Osteoblast (primary cell): ENCODE measurements at regions not wholly inside any gene's neighbourhood (a gene's known extent, or its start where the extent isn't known, plus 50 kb on each side); places are given as distances from the start of the nearest gene placed in this dataset.

Experiments used
- DNase-seq: peaks from one replicate; pipeline ENCODE4 v3.0.0; 2011; ENCODE audit warnings: low spot score, mixed read lengths; ENCODE audit not compliant: insufficient read length; ENCODE audit errors: missing footprints
- H2AFZ ChIP-seq: 2 replicates; pipeline ENCODE4 v1.6.0; 2011; ENCODE audit warnings: mild to moderate bottlenecking, low read length
- H3K27ac ChIP-seq: 2 replicates; pipeline ENCODE4 v1.5.1; 2011; ENCODE audit warnings: mild to moderate bottlenecking, low read depth, low read length, moderate library complexity
- H3K27me3 ChIP-seq: 2 replicates; pipeline ENCODE4 v1.6.0; 2012; ENCODE audit warnings: mild to moderate bottlenecking, control low read depth, inconsistent platforms, low read length, moderate library complexity; ENCODE audit not compliant: insufficient read depth
- H3K36me3 ChIP-seq: 2 replicates; pipeline ENCODE4 v1.5.1; 2011; ENCODE audit warnings: mild to moderate bottlenecking, low read length, control low read depth, moderate library complexity; ENCODE audit not compliant: insufficient read depth
- H3K4me1 ChIP-seq: 2 replicates; pipeline ENCODE4 v1.5.1; 2011; ENCODE audit warnings: mild to moderate bottlenecking, low read length, control low read depth, moderate library complexity; ENCODE audit not compliant: insufficient read depth
- H3K4me2 ChIP-seq: 2 replicates; pipeline ENCODE4 v1.6.0; 2011; ENCODE audit warnings: mild to moderate bottlenecking, low read length; ENCODE audit not compliant: insufficient read depth
- H3K4me3 ChIP-seq: fragments of 200-600 bp; sonication (generic); 3 replicates; pipeline ENCODE4 v1.5.1; 2012; ENCODE audit warnings: mild to moderate bottlenecking, low read length, inconsistent platforms; ENCODE audit not compliant: insufficient read depth
- H3K79me2 ChIP-seq: 2 replicates; pipeline ENCODE4 v1.6.0; 2012; ENCODE audit warnings: mild to moderate bottlenecking, low read length, control low read depth, inconsistent platforms; ENCODE audit not compliant: insufficient read depth
- H3K9me3 ChIP-seq: 2 replicates; pipeline ENCODE4 v1.5.1; 2011; ENCODE audit warnings: low read depth, low read length, control low read depth
- H4K20me1 ChIP-seq: 2 replicates; pipeline ENCODE4 v1.6.0; 2012; ENCODE audit warnings: mild to moderate bottlenecking, low read length, control low read depth; ENCODE audit not compliant: insufficient read depth
- TF ChIP-seq, protein P1 (sequence below): IDR thresholded peaks from 2 replicates; pipeline ENCODE4 v1.5.1; 2011; ENCODE audit warnings: mild to moderate bottlenecking, low read depth, low read length, moderate library complexity; ENCODE audit errors: extremely low read depth

DNA sequence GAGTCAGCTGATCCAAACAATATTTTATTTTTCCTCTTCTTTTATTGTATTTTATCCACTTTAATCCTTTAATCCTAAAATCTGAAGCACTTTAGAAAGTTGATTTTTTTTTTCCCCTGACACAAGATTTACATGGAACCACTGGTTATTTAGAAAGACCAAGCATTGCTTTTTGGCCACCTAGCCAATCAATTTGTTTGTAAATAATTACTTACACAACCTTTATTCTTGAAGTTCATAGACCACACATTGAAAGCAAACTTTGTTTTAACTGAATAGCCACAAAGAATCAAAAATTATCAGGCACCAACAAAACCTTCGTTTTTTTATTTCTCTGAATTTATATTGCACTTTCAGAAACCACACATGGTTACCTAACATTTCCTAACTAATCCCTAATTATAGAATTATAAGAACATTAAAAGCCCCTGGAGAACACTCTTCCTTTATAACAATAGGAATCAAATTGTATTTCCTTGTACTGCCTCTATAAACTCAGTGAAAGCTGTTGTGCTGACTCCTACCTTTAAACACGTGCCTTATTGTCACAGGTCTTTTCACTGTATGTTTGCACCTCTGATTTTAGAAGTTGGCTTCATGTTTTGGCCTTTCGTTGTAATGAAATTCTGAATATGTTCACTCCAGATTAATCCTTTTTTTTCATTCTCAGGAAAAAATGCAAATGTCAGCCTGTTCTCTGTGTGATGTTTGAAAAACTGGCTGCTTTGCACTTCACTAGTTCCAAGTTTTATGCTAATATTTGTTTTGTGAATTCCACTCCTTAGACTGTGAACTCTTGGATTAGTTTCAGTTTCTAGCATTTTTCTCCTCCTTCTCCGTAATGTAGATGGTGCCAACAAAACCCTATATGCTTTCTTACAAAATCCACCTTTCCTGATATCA lies 1511.9 kb downstream of the REEP3 start:
- no peaks in the 10 kb centered on the region for H3K36me3 ChIP-seq
- no peak for DNase-seq
- H3K9me3 ChIP-seq, result peaks cover 7% of the 10 kb centered on the region
- H3K4me1 ChIP-seq, result no peaks in the 10 kb centered on the region
- no peak overlapping the region for H3K4me3 ChIP-seq
- H3K79me2 ChIP-seq, result no peaks in the 10 kb centered on the region
- no peaks in the 10 kb centered on the region for H4K20me1 ChIP-seq
- no peak overlapping the region for H3K27ac ChIP-seq
- H2AFZ ChIP-seq, result no peak overlapping the region
- H3K4me2 ChIP-seq, result no peak overlapping the region
- TF ChIP-seq, protein P1, sequence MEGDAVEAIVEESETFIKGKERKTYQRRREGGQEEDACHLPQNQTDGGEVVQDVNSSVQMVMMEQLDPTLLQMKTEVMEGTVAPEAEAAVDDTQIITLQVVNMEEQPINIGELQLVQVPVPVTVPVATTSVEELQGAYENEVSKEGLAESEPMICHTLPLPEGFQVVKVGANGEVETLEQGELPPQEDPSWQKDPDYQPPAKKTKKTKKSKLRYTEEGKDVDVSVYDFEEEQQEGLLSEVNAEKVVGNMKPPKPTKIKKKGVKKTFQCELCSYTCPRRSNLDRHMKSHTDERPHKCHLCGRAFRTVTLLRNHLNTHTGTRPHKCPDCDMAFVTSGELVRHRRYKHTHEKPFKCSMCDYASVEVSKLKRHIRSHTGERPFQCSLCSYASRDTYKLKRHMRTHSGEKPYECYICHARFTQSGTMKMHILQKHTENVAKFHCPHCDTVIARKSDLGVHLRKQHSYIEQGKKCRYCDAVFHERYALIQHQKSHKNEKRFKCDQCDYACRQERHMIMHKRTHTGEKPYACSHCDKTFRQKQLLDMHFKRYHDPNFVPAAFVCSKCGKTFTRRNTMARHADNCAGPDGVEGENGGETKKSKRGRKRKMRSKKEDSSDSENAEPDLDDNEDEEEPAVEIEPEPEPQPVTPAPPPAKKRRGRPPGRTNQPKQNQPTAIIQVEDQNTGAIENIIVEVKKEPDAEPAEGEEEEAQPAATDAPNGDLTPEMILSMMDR, result no peak
- H3K27me3 ChIP-seq, result no peaks in the 10 kb centered on the region

DNA sequence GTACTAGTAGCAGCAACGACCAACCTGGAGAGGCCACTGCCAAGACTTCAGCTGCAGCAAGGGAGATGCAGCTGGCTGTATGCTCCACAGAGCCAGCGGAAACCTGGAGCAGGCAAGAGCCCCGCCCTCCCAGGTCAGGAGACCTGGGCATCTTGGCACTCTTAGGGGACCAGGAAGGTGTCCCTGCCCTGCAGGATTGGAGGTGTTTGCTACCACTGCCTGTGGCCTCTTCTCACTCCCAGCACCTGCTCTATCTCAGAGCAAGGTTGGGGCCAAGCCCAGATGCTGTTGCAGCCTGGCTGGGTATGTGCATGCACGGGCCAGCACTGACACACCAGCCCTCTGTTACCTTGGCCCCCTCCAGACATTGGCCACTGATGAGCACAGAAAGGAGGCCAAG lies 1512.8 kb downstream of the REEP3 start:
- Histone ChIP-seq H3K9me3 (peaks cover 7% of the 10 kb centered on the region), H3K4me3 (no peak overlapping the region), H3K4me2 (no peak overlapping the region), H3K4me1 (no peaks in the 10 kb centered on the region), H2AFZ (no peak overlapping the region), H4K20me1 (no peaks in the 10 kb centered on the region), H3K27me3 (no peaks in the 10 kb centered on the region), H3K79me2 (no peaks in the 10 kb centered on the region), H3K27ac (no peak overlapping the region), H3K36me3 (no peaks in the 10 kb centered on the region)
- TF ChIP-seq, protein P1, result no peak
- DNase-seq, result no peak

DNA sequence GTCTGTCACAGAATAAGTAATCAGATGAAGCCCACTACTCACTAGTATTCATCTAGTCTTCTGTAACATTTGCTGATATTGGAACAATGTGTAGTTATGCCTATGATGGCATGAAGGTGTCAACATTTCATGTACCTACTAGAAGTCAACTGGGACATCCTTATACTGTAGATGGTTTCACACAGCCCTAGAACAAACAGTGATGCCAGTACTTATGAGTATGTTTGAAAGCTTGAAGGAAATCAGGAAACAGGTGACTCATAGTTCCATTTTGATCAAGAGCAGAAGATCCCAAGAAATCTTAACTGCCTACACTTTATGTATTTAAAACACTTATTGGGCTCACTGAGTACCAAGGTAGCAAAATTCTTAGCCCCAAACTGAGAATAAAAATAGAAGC lies 1519.6 kb downstream of the REEP3 start:
- Histone ChIP-seq H3K79me2 (no peaks in the 10 kb centered on the region), H3K27ac (no peak overlapping the region), H3K4me3 (no peak overlapping the region), H3K4me2 (no peak overlapping the region), H3K9me3 (no peaks in the 10 kb centered on the region), H4K20me1 (no peaks in the 10 kb centered on the region), H3K36me3 (no peaks in the 10 kb centered on the region), H3K4me1 (no peaks in the 10 kb centered on the region), H3K27me3 (no peaks in the 10 kb centered on the region), H2AFZ (no peak overlapping the region)
- TF ChIP-seq, protein P1, result no peak
- no peak for DNase-seq

DNA sequence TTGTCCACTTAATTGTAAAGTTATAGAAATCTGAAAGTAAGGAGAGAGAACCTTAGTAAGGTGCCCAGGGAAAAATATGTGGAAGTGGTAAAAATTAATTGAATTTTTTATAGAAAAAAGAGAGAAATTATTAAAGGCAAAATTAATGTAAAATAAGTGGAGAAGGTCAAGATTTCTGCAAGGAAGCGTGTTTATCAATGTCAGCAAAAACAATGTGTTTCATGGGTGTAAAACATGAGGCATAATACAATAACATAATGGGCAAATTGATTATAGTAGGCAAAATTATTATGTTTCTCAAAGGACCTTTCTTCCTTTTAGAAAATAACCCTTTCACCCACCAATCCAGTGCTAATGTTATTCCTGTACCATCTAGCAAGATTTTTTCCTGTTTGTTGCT lies 1520.1 kb downstream of the REEP3 start:
- no peak overlapping the region for H3K4me2 ChIP-seq
- TF ChIP-seq, protein P1, result no peak
- H3K9me3 ChIP-seq, result no peaks in the 10 kb centered on the region
- H4K20me1 ChIP-seq, result no peaks in the 10 kb centered on the region
- no peaks in the 10 kb centered on the region for H3K4me1 ChIP-seq
- H3K27me3 ChIP-seq, result no peaks in the 10 kb centered on the region
- no peaks in the 10 kb centered on the region for H3K36me3 ChIP-seq
- H3K27ac ChIP-seq, result no peak overlapping the region
- no peak overlapping the region for H3K4me3 ChIP-seq
- no peak for DNase-seq
- no peak overlapping the region for H2AFZ ChIP-seq
- no peaks in the 10 kb centered on the region for H3K79me2 ChIP-seq
